Parathyroid adenoma (tissue), 2 donors: ENCODE measurements at regions not wholly inside any gene's neighbourhood (a gene's known extent, or its start where the extent isn't known, plus 50 kb on each side); places are given as distances from the start of the nearest gene placed in this dataset.

Source experiments
- H2AFZ ChIP-seq: fragments of 300-600 bp; sonication (generic); one replicate; pipeline ENCODE4 v1.7.0; 2017; ENCODE audit warnings: antibody characterized with exemption, mild to moderate bottlenecking
- H3K27ac ChIP-seq: fragments of 300-600 bp; sonication (generic); one replicate; pipeline ENCODE4 v1.7.0; 2017
- H3K27me3 ChIP-seq: fragments of 300-600 bp; sonication (generic); one replicate; pipeline ENCODE4 v1.7.0; 2017; ENCODE audit warnings: low read length; ENCODE audit not compliant: control insufficient read depth, insufficient read depth
- H3K36me3 ChIP-seq: fragments of 300-600 bp; sonication (generic); one replicate; pipeline ENCODE4 v1.7.0; 2017; ENCODE audit warnings: low read length; ENCODE audit not compliant: control insufficient read depth, insufficient read depth
- H3K4me1 ChIP-seq: fragments of 300-600 bp; sonication (generic); one replicate; pipeline ENCODE4 v1.7.0; 2017; ENCODE audit warnings: control low read depth
- H3K4me2 ChIP-seq: fragments of 300-600 bp; sonication (generic); one replicate; pipeline ENCODE4 v1.7.0; 2017; ENCODE audit warnings: low read length
- H3K4me3 ChIP-seq: fragments of 300-600 bp; sonication (generic); one replicate; pipeline ENCODE4 v1.7.0; 2017; ENCODE audit warnings: low read depth, low read length
- H3K79me2 ChIP-seq: fragments of 300-600 bp; sonication (generic); one replicate; pipeline ENCODE4 v1.7.0; 2017; ENCODE audit warnings: control low read depth
- H3K9ac ChIP-seq: fragments of 300-600 bp; sonication (generic); one replicate; pipeline ENCODE4 v1.7.0; 2017; ENCODE audit warnings: mild to moderate bottlenecking
- H3K9me3 ChIP-seq: fragments of 300-600 bp; sonication (generic); one replicate; pipeline ENCODE4 v1.7.0; 2017; ENCODE audit warnings: low read length; ENCODE audit not compliant: control insufficient read depth
- TF ChIP-seq, protein P1 (sequence below): fragments of 300-600 bp; sonication (generic); IDR thresholded peaks from one replicate; pipeline ENCODE4 v1.7.0; 2017; ENCODE audit warnings: antibody characterized with exemption, mild to moderate bottlenecking
- donor health status: primary hyperparathyroidism.

DNA sequence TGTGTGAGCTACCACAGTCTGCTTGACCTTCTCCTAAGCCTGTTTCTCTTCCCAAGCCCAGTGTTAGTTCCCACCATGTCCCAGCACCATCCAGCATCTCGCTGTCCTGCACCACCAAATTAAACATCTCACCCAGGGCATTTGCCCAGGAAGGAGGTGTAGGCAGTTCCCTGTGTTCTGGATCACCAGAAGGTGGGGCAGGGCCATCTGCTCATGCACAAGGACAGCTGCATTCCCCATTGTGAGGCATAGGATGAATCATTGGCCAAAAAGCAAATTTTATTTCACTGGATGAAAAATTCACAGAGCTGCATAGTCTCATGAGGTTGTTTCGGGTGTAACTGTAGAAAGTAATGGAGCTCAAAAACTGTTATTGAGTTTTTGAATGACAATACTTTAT, 89.5 kb upstream of the GRIA1 start:
- no peaks in the 10 kb centered on the region for H3K27me3 ChIP-seq
- no peak overlapping the region for H3K9ac ChIP-seq
- TF ChIP-seq, protein P1, sequence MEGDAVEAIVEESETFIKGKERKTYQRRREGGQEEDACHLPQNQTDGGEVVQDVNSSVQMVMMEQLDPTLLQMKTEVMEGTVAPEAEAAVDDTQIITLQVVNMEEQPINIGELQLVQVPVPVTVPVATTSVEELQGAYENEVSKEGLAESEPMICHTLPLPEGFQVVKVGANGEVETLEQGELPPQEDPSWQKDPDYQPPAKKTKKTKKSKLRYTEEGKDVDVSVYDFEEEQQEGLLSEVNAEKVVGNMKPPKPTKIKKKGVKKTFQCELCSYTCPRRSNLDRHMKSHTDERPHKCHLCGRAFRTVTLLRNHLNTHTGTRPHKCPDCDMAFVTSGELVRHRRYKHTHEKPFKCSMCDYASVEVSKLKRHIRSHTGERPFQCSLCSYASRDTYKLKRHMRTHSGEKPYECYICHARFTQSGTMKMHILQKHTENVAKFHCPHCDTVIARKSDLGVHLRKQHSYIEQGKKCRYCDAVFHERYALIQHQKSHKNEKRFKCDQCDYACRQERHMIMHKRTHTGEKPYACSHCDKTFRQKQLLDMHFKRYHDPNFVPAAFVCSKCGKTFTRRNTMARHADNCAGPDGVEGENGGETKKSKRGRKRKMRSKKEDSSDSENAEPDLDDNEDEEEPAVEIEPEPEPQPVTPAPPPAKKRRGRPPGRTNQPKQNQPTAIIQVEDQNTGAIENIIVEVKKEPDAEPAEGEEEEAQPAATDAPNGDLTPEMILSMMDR, result no peak
- H2AFZ ChIP-seq, result no peak overlapping the region
- no peaks in the 10 kb centered on the region for H3K79me2 ChIP-seq
- no peak overlapping the region for H3K4me3 ChIP-seq
- H3K4me2 ChIP-seq, result no peak overlapping the region
- no peaks in the 10 kb centered on the region for H3K4me1 ChIP-seq
- no peak overlapping the region for H3K27ac ChIP-seq
- no peaks in the 10 kb centered on the region for H3K9me3 ChIP-seq
- H3K36me3 ChIP-seq, result no peaks in the 10 kb centered on the region

DNA sequence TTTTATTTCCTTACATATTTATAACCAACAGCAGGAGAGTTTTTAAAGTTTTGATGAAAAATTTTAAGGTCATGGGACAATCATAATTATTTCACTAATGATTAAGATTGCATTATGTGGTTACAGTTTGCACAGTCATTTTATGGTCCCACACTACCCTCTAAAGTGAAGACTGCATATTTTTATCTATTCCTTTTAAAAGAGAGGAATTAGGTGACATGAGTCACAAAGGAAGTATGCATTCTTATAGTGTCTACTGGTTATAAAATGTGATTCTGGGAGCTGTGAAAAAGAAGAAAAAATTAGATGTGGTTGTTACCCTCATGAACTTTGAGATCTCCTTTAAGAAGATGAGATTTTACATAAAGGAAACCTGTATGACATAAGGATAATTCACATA, 87.9 kb upstream of the GRIA1 start:
- H3K27ac ChIP-seq, result no peak overlapping the region
- no peak overlapping the region for H2AFZ ChIP-seq
- no peaks in the 10 kb centered on the region for H3K36me3 ChIP-seq
- no peak overlapping the region for H3K4me3 ChIP-seq
- H3K4me2 ChIP-seq, result no peak overlapping the region
- no peaks in the 10 kb centered on the region for H3K4me1 ChIP-seq
- H3K27me3 ChIP-seq, result no peaks in the 10 kb centered on the region
- H3K79me2 ChIP-seq, result no peaks in the 10 kb centered on the region
- no peaks in the 10 kb centered on the region for H3K9me3 ChIP-seq
- H3K9ac ChIP-seq, result no peak overlapping the region
- TF ChIP-seq, protein P1, result no peak

DNA sequence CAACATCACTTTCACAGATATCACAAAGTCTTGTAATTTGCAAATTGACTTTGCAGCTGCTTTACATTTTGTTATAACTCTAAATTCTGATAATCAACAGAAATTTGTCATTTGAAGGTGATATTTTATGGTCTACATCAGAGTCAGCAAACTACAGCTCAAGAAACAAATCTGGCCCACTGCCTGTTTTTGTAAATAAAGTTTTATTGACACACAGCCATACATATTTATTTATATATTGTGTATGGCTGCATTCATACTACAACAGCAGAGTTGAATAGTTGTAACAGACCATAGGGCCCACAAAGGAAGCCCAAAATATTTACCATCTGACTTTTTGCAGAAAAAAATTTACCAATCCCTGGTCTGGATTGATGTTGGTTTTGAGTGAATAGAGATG, 87.0 kb upstream of the GRIA1 start:
- Histone ChIP-seq H2AFZ (no peak overlapping the region), H3K4me2 (no peak overlapping the region), H3K27me3 (no peaks in the 10 kb centered on the region), H3K4me3 (no peak overlapping the region), H3K36me3 (no peaks in the 10 kb centered on the region), H3K9ac (no peak overlapping the region), H3K79me2 (no peaks in the 10 kb centered on the region), H3K9me3 (no peaks in the 10 kb centered on the region), H3K4me1 (no peaks in the 10 kb centered on the region), H3K27ac (no peak overlapping the region)
- TF ChIP-seq, protein P1, result no peak

DNA sequence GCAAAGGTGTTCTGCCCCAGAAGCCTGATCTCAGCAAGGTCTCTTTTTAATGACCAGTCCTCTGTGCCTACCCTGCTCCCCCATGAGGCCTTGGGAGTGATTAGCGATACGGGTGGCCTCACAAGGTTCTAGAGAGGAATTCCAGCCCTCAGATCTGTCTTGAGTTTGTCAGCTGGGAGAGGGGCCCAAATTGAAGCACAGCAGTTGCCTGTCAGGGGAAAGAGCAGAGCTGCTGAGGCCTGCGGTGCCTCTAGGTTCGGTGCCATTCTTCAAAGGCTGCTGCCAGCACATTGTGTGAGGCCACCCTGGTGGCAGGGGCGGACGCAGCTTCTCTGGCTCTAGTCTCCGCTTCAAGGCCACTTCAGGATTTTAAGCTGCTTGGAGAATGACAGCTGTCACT, 85.7 kb upstream of the GRIA1 start:
- Histone ChIP-seq H3K4me2 (no peak overlapping the region), H3K4me3 (no peak overlapping the region), H2AFZ (no peak overlapping the region), H3K9ac (no peak overlapping the region), H3K27me3 (no peaks in the 10 kb centered on the region), H3K4me1 (no peaks in the 10 kb centered on the region), H3K79me2 (no peaks in the 10 kb centered on the region), H3K27ac (no peak overlapping the region), H3K9me3 (no peaks in the 10 kb centered on the region), H3K36me3 (no peaks in the 10 kb centered on the region)
- TF ChIP-seq, protein P1, result no peak

DNA sequence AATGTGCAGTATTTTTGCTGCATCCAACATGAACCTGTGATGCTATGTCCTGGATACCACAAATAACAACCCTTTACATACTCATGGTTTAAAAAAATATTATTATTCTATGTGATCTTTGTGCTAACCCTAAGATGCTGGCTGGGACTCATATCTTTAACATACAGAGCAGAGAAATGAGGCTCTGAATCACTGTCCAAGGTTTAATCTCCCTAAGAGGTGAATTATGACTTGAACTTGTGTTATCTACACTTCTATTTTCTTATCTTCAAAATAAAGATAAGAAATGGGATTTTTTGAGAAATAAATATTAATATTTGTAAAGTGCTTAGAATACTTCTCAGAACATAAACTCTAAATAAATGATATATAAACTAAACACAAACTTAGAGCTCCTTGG, 68.8 kb upstream of the GRIA1 start:
- Histone ChIP-seq H3K27ac (no peak overlapping the region), H3K4me1 (no peaks in the 10 kb centered on the region), H3K27me3 (no peaks in the 10 kb centered on the region), H3K9ac (no peak overlapping the region), H3K36me3 (no peaks in the 10 kb centered on the region), H3K79me2 (no peaks in the 10 kb centered on the region), H3K4me3 (no peak overlapping the region), H3K4me2 (no peak overlapping the region), H2AFZ (no peak overlapping the region), H3K9me3 (no peaks in the 10 kb centered on the region)
- TF ChIP-seq, protein P1, result no peak
